ENCODE measurements at regions not wholly inside any gene's neighbourhood (a gene's known extent, or its start where the extent isn't known, plus 50 kb on each side); places are given as distances from the start of the nearest gene placed in this dataset.

DNA sequence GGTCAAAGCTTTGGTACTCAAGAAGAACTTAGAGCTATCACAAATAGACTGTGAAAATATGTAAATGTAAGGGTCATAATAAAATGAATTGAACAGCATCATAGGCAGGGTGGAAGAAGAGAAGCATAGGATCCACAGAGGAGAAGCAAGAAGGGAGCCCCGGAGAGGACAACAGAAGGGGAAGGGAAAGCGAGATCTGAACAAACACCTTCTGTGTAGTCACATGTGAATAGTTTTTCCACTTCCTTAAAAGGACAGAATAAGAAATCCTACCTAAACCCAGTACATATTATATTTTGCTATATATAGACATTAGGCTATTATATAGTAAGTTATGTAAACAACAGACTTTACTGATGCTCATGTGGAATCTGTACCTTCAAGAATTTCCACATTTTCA lies 160.2 kb downstream of the DKK1 start:
- Histone ChIP-seq H3F3A (ENCODE audit: control insufficient read depth, insufficient read depth) (no peaks in the 10 kb centered on the region), H3K27ac (ENCODE audit: low read depth, low read length) (peak overlapping the region; percentile 73), H3K9me2 (replicated peaks; ENCODE audit: control insufficient read depth, low read length) (no peaks in the 10 kb centered on the region), H3K36me3 (ENCODE audit: control insufficient read depth, low read length) (no peaks in the 10 kb centered on the region; the same call in 1 of the 2 replicates), H3K4me1 (ENCODE audit: control insufficient read depth, low read length) (peaks cover 68% of the 10 kb centered on the region), H3K27me3 (ENCODE audit: control insufficient read depth, low read length) (no peaks in the 10 kb centered on the region), H3K4me3 (ENCODE audit: low read length) (peak overlapping the region; percentile 44), H3K4me2 (ENCODE audit: low read length) (peak overlapping the region; percentile 68), H4K20me1 (ENCODE audit: control insufficient read depth, insufficient read depth, low read depth, low read length) (no peaks in the 10 kb centered on the region), H3K9me3 (ENCODE audit: control insufficient read depth, insufficient read depth, low read length) (no peaks in the 10 kb centered on the region), H3K79me2 (ENCODE audit: control insufficient read depth, low read length) (no peaks in the 10 kb centered on the region)
- no peak for TF ChIP-seq EZH2phosphoT487 (IDR thresholded peaks at IDR 0.05; ENCODE audit: borderline replicate concordance, low read length)
- TF ChIP-seq, protein P1, sequence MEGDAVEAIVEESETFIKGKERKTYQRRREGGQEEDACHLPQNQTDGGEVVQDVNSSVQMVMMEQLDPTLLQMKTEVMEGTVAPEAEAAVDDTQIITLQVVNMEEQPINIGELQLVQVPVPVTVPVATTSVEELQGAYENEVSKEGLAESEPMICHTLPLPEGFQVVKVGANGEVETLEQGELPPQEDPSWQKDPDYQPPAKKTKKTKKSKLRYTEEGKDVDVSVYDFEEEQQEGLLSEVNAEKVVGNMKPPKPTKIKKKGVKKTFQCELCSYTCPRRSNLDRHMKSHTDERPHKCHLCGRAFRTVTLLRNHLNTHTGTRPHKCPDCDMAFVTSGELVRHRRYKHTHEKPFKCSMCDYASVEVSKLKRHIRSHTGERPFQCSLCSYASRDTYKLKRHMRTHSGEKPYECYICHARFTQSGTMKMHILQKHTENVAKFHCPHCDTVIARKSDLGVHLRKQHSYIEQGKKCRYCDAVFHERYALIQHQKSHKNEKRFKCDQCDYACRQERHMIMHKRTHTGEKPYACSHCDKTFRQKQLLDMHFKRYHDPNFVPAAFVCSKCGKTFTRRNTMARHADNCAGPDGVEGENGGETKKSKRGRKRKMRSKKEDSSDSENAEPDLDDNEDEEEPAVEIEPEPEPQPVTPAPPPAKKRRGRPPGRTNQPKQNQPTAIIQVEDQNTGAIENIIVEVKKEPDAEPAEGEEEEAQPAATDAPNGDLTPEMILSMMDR (IDR thresholded peaks at IDR 0.05; ENCODE audit: low read depth, low read length, poor library complexity, severe bottlenecking), result no peak

DNA sequence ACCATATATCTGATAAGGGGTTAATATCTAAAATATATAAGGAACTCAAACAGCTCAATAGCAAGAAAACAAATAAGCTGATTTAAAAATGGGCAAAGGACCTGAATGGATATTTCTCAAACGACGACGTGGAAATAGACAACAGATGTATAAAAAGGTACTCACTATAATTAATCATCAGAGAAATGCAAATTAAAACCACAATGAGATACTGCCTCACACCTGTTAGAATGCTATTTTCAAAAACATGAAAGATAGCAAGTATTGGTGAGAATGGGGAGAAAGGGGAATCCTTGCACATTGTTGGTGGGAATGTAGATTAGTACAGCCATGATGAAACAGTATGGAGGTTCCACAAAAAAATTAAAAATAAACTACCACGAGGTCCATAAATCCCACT lies 163.2 kb downstream of the DKK1 start:
- peak overlapping the region; percentile 72 for H3K27ac ChIP-seq (ENCODE audit: low read depth, low read length)

DNA sequence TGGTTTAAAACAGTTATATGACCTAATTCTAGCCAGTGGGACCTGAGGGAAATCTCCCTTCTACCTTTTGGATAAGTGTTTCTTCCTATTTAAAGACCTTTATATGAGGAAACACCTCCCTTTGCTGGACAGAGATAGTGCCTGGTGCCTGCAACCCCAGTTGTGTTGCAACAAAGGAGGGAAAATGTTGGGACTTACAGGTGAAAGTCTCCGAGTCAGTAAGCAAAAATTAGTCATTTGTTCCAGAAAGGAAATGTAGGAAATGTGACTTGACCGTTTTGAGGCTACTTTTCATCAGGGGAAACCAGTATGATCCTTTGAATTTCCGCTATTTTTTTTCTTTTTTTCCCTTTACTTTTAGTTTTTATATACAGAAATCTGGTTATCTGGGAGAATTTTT lies 165.5 kb downstream of the DKK1 start:
- Histone ChIP-seq H3F3A (ENCODE audit: control insufficient read depth, insufficient read depth) (no peaks in the 10 kb centered on the region), H3K79me2 (ENCODE audit: control insufficient read depth, low read length) (no peaks in the 10 kb centered on the region), H3K9me3 (ENCODE audit: control insufficient read depth, insufficient read depth, low read length) (no peaks in the 10 kb centered on the region), H3K27me3 (ENCODE audit: control insufficient read depth, low read length) (no peaks in the 10 kb centered on the region), H3K9me2 (replicated peaks; ENCODE audit: control insufficient read depth, low read length) (no peaks in the 10 kb centered on the region), H4K20me1 (ENCODE audit: control insufficient read depth, insufficient read depth, low read depth, low read length) (no peaks in the 10 kb centered on the region), H3K4me1 (ENCODE audit: control insufficient read depth, low read length) (peaks cover 92% of the 10 kb centered on the region), H3K4me3 (ENCODE audit: low read length) (no peak overlapping the region), H3K27ac (ENCODE audit: low read depth, low read length) (no peak overlapping the region), H3K36me3 (ENCODE audit: control insufficient read depth, low read length) (no peaks in the 10 kb centered on the region; the same call in 1 of the 2 replicates), H3K4me2 (ENCODE audit: low read length) (no peak overlapping the region)
- TF ChIP-seq EZH2phosphoT487 (IDR thresholded peaks at IDR 0.05; ENCODE audit: borderline replicate concordance, low read length), result no peak
- TF ChIP-seq, protein P1 (IDR thresholded peaks at IDR 0.05; ENCODE audit: low read depth, low read length, poor library complexity, severe bottlenecking), result no peak

More for the DNA sequence above, 163.2 kb downstream of the DKK1 start:
- Histone ChIP-seq H3K4me1 (ENCODE audit: control insufficient read depth, low read length) (peaks cover 86% of the 10 kb centered on the region), H3K36me3 (ENCODE audit: control insufficient read depth, low read length) (no peaks in the 10 kb centered on the region; the same call in 1 of the 2 replicates), H3K9me2 (replicated peaks; ENCODE audit: control insufficient read depth, low read length) (no peaks in the 10 kb centered on the region), H3F3A (ENCODE audit: control insufficient read depth, insufficient read depth) (no peaks in the 10 kb centered on the region), H3K4me3 (ENCODE audit: low read length) (peak overlapping the region; percentile 57), H3K9me3 (ENCODE audit: control insufficient read depth, insufficient read depth, low read length) (no peaks in the 10 kb centered on the region), H3K4me2 (ENCODE audit: low read length) (peak overlapping the region; percentile 73), H4K20me1 (ENCODE audit: control insufficient read depth, insufficient read depth, low read depth, low read length) (no peaks in the 10 kb centered on the region), H3K79me2 (ENCODE audit: control insufficient read depth, low read length) (no peaks in the 10 kb centered on the region), H3K27me3 (ENCODE audit: control insufficient read depth, low read length) (no peaks in the 10 kb centered on the region)
- TF ChIP-seq EZH2phosphoT487 (IDR thresholded peaks at IDR 0.05; ENCODE audit: borderline replicate concordance, low read length), result no peak

DNA sequence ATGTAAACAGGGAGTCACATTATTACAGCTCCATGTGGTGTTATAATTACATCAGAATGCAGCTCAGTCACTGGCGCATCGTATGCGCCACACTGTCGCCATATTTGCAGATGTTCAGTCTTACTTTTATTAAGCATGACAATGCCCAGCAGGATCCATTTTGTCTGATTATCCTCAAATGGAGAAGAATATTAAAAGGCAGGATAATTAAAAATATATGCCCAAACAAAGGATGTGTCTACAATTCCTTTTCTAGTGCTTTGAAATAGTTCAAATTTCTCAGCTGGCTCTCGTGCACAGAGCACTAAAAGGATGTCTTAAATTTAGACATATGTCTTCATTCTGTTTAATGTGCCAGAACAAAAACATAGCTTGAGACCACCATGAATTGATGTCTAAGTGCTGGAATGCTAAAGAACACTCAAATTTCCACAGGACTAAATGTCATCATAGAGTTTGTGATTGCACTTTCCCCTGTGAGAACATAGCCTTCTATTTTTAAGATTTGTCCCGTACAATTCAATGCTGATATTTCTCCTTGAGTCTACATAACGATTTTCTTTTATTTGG lies 168.0 kb downstream of the DKK1 start:
- no peaks in the 10 kb centered on the region for H3K9me3 ChIP-seq (ENCODE audit: control insufficient read depth, insufficient read depth, low read length)
- no peak overlapping the region for H3K4me3 ChIP-seq (ENCODE audit: low read length)
- H3K9me2 ChIP-seq (replicated peaks; ENCODE audit: control insufficient read depth, low read length), result no peaks in the 10 kb centered on the region
- H3F3A ChIP-seq (ENCODE audit: control insufficient read depth, insufficient read depth), result no peaks in the 10 kb centered on the region
- H4K20me1 ChIP-seq (ENCODE audit: control insufficient read depth, insufficient read depth, low read depth, low read length), result no peaks in the 10 kb centered on the region
- H3K4me1 ChIP-seq (ENCODE audit: control insufficient read depth, low read length), result peaks cover 79% of the 10 kb centered on the region
- no peaks in the 10 kb centered on the region for H3K27me3 ChIP-seq (ENCODE audit: control insufficient read depth, low read length)
- no peak overlapping the region for H3K4me2 ChIP-seq (ENCODE audit: low read length)
- no peaks in the 10 kb centered on the region for H3K36me3 ChIP-seq (ENCODE audit: control insufficient read depth, low read length)
- H3K27ac ChIP-seq (ENCODE audit: low read depth, low read length), result no peak overlapping the region
- TF ChIP-seq, protein P1 (IDR thresholded peaks at IDR 0.05; ENCODE audit: low read depth, low read length, poor library complexity, severe bottlenecking), result no peak
- no peak for TF ChIP-seq EZH2phosphoT487 (IDR thresholded peaks at IDR 0.05; ENCODE audit: borderline replicate concordance, low read length)
- no peaks in the 10 kb centered on the region for H3K79me2 ChIP-seq (ENCODE audit: control insufficient read depth, low read length)

Measured in DOHH2 (cell line).